Activated CD4-positive, alpha-beta T cell treated with anti-CD3 and anti-CD28 coated beads for 24 hours (primary cell): ENCODE measurements at regions not wholly inside any gene's neighbourhood (a gene's known extent, or its start where the extent isn't known, plus 50 kb on each side); places are given as distances from the start of the nearest gene placed in this dataset.
A peak's percentile ranks its signal among the peaks of the same experiment; 100 is the strongest.

ENCODE experiments used
- DNase-seq, 2 donors: peaks; one replicate each; pipeline ENCODE4 v3.0.0-alpha.2; 2020; ENCODE audit warnings: low read depth in 2 of 2

DNA sequence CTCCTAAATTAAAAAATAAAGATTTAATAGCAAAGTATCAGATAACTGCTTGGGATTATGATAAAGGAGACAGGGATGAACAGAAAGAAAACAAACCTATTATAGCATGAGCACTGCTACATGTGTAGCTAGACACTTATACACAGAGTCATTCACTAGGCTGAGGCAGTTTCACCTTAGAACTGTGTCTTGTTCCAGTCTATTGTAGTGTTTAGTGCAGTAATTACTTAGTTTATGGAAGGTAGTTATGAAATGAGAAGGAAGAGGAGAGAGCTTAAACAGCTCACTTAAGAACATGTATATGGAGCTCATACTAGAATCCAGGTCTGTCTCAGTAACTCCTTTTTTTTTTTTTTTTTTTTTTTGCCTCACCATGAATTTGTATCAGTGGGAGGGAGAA is 441.4 kb downstream of the PDCD6IP start:
- DNase-seq = no peak

DNA sequence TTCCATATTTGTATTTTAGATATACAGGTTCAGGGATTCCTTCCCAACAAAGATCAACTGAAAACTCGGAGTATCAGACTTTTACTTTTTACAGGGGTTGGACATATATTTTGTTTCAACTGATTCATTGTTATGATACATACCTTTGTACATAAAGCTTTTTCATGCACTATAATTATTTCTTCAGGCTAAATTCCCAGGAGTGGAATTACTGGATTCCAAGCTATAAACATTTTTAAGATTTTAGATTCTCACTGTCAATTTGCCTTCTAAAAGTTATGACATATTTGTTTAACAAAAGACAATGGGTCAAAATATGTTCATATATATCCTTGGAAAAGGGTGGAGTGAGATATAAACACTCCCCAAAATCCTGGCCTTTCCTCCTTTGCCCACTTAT is 449.0 kb downstream of the PDCD6IP start:
- no peak for DNase-seq

DNA sequence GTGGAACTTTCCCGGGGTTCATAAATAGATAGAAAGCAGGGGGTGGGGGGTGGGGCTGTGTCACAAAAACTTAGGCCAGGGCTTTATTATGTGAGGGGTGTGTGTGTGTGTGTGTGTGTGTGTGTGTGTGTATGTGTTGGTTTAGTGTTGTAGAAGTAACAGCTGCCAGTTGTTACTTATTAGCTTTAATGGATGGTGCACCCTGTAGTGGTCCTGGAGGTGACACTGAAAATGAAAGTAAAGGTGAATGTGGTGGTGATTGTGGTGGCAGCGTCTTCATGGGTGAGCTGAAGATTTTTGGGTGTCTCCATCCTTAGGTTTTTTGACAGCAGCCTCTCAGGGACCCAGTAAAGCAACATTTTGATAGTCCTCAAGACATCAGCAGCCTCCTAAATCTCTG is 449.9 kb downstream of the PDCD6IP start:
- DNase-seq = no peak

DNA sequence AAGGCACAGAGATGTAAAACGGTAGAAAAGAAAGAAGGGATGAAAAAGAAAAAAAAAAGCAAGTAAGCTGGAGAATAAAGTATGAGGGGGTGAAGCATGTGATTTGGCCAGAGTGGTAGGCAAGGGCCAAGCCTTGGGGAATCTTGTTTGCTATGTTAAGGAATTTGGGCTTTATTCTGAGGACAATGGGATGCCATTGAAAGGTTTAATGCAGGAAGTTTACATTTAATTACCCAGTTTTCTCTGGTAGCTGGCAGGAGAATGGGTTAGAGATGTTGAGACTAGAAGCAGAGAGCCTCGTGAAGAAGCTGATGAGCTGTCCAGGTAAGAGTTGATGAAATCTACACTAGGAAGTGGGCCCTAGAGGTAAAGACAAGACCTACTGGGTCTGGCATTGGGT is 455.9 kb downstream of the PDCD6IP start:
- DNase-seq = no peak

DNA sequence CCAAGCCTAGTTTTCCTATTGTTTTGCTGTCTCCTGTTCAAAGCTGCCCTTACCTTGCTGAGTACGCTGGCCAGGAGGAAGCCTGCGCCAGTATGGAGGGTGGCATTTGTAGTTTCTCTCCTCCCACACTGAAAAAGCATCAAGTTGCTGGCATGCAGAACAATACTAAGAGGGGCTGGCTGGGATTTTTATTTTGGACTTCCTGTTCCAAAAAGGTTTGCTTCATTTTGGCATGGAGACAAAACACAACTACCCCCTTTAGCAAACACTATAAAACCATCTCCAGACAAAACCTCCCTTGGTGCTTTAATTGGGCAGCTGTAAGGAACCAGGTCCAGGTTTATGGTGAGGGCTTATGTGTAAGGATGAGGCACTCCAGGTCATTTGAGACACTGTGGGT is 457.6 kb downstream of the PDCD6IP start:
- DNase-seq = no peak

DNA sequence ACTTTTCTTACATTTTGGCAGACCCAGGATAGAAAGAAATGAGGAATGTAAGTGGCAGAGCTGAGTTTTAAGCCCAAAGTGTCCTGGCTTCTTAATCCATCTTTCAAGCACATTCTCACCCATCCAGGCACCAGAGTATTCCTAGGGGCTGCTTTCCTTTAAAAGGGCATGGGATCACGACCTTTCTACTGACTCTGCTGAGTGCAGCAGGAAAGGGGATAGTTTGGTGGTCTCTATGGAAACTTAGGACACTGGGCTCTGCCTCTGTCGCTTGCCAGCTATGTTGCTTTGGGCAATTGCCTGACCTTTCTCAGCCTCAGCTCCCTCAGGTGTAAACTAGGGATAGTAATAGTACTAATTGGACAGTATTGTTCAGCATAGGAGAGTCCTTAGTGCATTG is 458.4 kb downstream of the PDCD6IP start:
- DNase-seq = no peak

DNA sequence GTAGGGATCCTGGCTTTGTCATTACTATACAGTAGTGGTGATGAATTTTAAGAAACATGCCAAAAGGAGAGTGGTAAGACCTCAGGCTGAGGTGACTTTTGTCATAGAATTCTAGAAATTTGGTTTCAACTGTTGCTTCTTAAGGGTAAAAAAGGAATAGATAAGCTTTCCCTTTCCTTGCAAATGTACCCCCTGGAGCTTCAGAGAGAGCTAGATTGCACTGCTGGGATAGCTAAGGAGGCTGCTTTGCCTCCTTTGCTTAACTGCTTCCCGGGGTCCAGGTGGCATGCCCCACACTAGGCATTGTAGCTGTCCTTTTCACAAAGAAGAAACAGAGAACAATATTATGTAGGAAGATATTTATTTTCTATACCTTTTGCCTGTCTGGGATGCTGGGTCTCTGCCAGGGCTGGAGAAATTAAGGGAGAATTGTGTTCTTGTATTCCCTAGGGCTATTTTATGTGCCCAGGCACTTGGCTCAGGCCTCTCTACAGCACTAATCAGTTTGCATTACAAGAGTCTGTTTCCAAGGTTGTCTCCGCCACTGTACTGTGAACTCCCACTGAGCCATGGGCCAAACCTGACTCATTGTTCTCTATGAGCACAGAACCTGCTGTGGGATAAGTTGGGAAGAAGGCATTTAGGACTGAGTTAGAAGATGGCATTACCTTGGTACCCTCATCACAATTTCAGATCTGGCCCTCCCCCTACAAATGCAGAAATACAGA is 460.0 kb downstream of the PDCD6IP start:
- no peak for DNase-seq

DNA sequence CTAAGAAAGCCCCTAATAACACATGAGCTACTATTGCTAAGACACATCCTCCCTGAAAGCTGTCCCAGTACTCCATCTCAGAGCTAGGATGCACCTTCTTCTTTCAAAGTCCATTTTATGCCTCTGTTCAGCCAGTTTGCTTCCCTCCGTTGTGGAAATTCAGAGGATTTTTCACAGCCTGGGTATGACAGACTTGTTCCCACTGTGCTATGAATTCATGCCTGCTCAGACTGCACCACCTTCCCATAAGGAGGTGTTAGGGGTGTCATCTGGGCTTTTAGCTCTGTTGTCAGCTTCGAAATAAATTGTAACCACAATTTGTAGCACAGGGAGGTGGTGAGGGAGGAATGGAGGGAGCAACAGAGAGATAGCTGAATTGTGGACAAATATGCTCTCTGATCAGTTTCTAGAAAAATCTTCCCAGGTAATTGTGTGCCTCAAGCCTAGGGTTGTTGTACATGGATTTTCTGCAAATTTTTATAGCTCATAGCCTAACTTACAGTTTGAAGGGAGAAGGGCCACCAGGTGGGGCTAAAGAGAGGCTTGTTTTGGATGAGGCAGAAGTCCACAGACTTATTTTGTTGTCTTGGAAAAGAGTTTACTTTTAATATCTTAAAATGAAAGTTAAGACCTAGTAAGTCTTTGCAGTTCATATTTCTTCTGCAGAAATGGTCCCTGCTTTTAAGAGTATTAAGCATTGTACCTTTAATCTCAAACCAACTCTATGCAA is 462.0 kb downstream of the PDCD6IP start:
- peak in 1 of 2 donors; percentile 20 for DNase-seq

DNA sequence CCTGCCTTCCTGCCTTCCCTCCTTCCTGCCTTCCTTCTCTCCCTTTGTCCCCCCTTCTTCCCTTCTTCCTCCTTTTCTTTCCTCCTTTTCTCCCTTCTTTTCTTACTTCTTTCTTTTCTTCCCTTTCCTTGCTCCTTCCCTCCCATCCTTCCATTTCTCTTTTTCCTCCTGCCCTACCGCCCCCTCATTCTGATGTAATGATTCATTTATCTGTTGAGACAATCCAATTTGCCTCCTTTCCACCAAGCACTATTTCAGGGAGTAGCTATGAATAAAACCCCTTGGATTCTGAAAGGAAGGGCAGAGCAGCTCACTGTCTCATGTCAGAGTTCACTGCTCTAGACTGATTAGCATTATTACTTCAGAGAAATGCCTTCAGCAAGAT is 462.6 kb downstream of the PDCD6IP start:
- no peak for DNase-seq

DNA sequence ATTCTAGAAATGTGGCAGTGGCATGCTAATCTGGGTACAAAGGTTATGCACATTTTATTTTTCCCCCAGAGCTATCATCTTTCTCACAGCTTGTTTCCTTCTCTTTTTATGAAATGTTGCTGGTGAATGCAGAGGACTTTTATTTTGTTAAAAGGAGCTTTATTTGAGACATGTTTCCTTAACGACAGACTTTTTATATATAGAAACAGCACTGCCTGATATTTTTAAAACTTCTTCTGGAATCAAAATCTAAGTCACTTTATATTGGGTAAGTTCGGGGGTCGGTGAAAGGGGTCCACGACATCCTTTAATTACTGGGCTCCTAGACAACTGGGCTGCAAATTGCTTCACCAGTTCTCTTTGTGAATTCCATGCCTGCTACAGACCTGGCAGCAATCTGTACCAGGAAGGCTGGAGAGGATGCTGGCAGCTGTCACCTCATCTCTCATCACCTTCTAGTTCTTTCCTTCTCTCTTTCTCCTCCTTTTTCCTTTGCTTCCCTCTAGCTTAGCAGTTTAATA is 464.7 kb downstream of the PDCD6IP start:
- DNase-seq = no peak

DNA sequence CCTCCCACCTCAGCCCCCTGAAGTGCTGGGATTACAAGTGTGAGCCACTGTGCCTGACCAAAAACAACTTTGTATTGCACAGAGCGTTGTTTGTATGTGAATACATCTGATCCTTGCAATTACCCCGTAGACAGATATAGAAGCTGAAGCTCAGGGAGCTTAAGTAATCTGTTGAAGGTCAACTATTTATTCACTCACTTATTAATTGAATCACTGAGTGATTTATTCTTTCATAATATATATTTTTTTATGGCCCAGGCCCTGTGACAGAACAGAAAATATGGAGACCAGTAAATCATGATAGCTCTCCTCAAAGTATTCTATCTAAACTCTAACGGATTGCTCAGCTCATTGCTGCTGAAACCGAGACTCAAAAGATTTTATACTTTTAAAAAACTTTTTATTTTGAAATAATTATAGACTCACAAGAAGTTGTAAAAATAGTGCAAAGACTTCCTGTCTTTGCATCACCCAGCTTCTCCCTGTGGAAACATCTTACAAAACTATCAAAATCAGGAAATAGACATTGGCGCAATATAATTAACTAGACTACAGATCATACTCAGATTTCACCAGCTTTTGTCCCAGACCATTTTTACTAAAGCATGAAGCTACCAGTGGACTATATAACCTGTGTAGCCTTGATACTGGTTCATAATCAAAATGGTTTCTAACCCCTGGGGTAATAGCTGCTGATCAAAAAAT is 466.1 kb downstream of the PDCD6IP start:
- no peak for DNase-seq

DNA sequence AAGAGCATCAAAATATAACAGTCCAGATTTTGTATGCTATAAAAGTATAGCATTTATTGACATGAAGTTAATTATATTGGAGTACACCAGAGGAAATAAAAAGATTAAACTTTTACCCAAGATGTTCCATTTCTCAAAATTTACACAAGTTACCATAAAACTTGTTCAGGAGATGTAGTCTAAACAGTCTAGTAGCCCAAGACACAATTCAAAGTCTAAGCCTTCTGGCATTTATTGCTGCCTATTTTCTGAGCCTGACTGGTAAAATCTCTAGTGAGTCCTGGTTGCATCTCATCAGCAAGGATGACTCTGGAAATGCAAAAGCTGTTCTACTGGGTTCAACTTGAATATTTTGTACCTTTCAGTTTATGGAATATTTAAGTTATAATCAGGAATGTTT is 468.7 kb downstream of the PDCD6IP start:
- DNase-seq = no peak

DNA sequence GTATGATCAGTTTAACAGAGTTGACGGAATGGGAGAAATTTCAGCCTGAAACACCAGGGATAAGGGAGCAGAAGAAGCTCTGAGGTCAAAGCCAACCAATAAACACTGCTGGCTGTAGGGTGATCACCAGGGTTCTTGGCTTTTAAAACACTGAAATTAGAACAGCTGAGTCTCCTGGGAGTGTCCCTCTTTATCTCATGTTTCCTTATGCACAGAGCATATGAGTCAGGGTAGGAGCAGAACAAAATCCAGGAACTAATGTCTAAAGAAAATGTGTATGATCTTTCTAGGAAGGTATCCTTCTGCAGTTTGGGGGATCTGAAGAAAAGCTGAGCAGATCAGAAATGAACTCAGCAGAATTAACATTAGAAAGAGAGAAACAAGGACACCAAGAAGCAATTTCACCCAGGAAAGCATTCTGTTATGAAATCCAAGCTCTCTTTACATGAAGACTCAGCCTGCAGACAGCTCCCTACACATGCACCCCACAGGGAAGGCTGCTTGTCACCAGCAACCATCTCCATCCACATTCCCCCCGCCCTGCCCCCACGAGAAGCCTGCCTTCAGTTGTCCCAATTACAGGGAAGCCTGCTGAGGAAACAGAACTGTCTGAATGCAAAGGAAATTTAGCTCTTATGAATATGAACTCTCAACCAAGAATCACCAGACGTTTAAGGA is 469.7 kb downstream of the PDCD6IP start:
- no peak for DNase-seq

DNA sequence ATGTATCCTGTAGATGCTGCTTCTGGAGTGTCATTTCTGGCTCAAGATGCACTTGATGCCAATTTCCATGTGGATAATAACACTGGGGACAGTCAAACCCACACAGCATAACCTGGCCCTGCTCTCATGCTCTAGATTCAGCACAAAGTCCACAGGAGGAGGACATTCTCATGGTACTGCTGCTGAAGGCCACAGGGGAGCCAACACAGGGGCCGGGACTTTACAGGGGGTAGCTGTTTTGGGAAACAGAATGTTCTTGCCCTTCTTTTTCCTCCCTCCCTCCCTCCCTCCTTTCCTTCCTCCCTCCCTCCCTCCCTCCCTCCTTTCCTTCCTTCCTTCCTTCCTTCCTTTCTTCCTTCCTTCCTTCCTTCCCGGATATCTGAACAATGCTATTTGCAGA is 477.4 kb downstream of the PDCD6IP start:
- DNase-seq = no peak

DNA sequence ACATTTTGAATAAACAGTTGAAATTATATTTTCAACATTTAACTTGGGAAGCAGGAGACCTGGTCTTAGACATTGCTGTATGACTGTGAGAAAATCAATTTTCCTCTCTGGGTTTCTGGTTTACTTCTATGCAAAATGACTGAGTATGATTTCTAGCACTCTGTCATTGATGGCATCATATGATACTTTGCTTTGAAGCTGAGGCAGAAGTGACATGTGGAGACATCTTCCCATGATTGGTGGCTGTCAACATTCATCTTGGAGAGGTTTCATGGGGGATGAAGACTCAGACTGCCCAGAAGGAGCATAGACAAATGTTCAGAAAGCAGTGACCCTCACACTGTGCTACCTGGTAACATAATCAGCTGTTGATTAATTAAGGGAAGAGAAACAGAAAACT is 477.9 kb downstream of the PDCD6IP start:
- no peak for DNase-seq

DNA sequence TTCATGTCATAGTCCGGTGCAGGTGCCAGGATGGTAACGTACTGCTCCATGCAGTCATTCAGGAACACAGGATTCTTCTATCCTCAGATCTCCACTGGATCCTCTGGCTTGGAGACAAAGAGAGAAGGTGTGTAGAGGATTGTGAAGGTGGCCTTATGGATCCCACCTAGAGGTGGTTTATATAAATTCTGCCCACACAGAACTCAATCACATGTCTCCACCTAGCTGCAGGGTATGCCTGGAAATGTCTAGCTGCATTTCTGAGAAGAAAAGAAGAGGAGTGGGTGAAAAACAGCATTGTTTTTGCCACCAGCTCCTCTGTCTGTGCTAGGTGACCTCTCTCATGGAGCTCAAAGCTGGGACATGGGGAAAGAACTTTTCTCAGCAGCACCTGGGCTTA is 478.7 kb downstream of the PDCD6IP start:
- no peak for DNase-seq

DNA sequence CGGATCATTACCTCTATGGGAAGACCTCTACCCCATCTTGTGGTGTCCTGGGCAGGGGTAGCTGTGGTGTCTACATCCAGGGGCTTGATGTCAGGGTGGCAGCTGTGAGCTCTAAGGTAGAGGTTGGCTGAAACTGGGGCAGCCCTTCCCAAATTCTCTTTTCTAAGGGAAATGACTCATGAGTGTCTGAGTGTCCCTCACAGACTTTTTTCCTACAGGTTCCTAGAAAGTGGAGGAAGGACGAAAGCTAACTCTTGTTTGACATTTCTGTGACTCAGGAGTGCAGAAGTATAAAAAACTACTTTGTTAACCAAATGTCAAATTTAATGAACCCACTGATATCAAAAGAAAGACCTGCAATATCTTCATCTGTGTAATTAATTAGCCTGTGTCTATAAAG is 481.5 kb downstream of the PDCD6IP start:
- DNase-seq = no peak

DNA sequence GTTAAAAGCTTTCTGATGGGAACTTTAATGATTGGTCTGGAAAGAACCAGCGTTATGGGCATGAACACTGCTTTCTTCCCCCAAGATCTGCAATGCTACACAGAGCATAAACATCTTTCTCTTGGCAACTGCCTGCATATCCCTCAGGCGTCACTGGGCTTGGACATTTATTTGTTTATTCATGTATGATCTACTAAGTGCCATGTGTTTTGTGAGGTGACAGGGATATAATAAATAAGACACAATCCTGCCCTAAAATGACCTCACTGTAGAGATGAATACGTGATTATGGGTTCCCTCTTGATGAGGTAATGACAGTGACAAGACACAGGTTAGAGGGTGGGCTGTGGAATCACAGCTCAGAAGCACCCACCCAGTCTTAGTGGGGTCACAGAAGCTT is 485.3 kb downstream of the PDCD6IP start:
- no peak for DNase-seq

DNA sequence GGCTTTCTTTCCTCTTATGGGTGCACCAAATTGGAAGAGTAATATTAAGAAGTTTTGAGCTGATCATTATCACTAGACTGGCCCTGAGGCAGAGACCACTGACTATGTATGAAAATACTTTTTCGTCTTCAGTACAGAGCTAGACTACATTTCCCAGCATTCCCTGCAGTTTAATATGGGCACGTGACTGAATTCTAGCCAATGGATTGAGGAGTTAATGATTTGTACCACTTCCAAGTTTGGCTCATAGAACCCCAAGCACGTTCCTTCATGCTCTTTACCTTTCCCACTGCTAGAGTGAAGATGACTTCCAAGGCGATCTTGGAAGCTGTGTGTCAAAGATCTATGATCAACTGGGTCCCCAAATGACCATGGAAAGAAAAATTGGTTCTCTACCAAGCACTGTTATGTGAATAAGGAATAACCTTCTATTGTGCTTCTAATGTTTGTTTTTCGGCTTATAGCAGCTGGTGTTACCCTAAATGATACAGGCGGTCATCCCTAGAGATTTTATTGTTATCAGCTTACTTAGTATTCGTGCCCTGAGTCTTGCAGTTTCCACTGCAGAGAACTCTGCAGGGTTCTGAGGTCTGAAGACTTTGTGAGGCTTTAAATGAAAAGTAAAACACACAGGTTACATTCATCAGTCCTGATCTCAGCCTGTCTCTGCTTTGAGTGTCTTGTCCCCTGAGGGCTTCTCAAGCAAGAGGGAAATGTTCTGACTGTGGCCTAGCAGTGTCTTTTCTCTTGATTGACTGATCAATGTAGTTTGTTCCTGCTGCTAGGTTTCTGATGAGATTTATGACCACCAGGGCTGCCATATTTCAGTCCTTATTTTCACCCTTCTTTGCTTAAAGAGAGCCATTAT is 486.8 kb downstream of the PDCD6IP start:
- no peak for DNase-seq

DNA sequence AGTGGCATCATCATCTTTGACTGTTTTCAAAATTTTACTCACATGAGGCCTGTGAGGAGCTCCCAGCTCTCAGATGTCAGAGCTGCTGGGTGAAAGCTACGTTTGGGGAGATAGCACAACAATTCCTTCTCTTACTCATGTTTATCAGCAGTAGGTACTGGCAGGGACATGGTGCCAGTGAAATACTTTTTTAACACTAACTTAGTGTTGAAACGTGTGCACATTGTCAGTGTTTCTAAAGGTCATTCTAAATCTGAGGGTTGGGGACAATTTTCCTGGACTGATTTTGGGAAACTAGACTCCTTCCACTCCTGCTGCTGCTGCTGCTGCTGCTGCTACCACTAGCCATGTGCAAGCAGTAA is 487.4 kb downstream of the PDCD6IP start:
- DNase-seq = no peak

DNA sequence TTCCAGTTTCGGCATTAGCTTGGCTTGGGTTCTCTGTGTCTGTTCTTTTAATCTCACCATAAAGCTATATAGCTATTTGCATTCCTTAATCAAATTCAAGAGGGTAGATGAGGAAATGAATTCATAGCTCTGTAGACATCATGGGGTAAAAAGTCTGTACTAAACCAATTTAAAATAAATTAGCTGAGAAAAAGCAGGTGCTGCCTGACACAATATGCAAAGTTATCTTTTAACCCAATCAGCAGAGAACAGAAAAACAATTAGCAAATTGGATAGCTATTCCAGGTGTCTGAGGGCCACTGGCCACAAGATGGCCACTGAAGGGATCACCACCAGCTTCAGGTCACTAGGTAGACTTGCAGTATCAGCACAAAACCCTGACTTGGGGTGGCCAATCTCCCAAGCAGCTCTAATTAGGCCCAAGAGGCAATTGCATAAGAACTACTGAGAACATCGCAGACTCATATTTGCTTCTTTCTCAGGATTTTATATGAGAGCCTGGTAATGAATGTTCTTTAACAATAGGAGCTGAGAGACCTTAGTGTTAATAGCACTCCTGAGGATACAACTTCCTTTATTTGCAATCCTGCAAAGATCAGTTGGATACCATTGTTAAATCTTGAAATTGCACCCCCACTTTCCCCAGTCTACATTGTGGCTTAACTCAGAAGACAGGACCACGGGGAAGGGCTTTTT is 494.3 kb downstream of the PDCD6IP start:
- no peak for DNase-seq
